OCI-LY7 (cell line): ENCODE measurements at regions not wholly inside any gene's neighbourhood (a gene's known extent, or its start where the extent isn't known, plus 50 kb on each side); places are given as distances from the start of the nearest gene placed in this dataset.

Experiments
- CTCF ChIP-seq: fragments of 200-600 bp; sonication (generic); conservative IDR thresholded peaks from 2 replicates; pipeline ENCODE4 v1.5.1; 2014; ENCODE audit warnings: mild to moderate bottlenecking, antibody characterized with exemption, low read length, moderate library complexity, mixed read lengths
- EZH2phosphoT487 ChIP-seq: fragments of 200-600 bp; sonication (generic); IDR thresholded peaks from 2 replicates; pipeline ENCODE4 v1.6.1; 2018; ENCODE audit warnings: low read depth, borderline replicate concordance, mild to moderate bottlenecking, mixed run types, antibody characterized with exemption, low read length, moderate library complexity, mixed read lengths

GRCh38 chr5:173730632-173731298, 114.3 kb upstream of the BOD1 start:
- TF ChIP-seq CTCF (no peak), EZH2phosphoT487 (no peak)
